HG03378 (cell line): ENCODE measurements at regions not wholly inside any gene's neighbourhood (a gene's known extent, or its start where the extent isn't known, plus 50 kb on each side); places are given as distances from the start of the nearest gene placed in this dataset.

Source experiments
- ATAC-seq: cut with Tn5 transposase; IDR thresholded peaks from one replicate; pipeline ENCODE4 v1.9.1; 2021; ENCODE audit warnings: mild to moderate bottlenecking, moderate library complexity; ENCODE audit not compliant: unreplicated experiment

- no peak for ATAC-seq
These were observed 506.1 kb upstream of the PROK2 start for GRCh38 chr3:72290859-72291638.

- no peak for ATAC-seq
These were observed 504.7 kb upstream of the PROK2 start for GRCh38 chr3:72289692-72290071.

- no peak for ATAC-seq
These were observed 504.2 kb upstream of the PROK2 start for GRCh38 chr3:72288955-72289691.

- ATAC-seq, result no peak
These were observed 503.0 kb upstream of the PROK2 start for GRCh38 chr3:72287956-72288355.

GRCh38 chr3:72285502-72285901 lies 500.6 kb upstream of the PROK2 start:
- ATAC-seq, result no peak

- no peak for ATAC-seq
These were observed 499.5 kb upstream of the PROK2 start for GRCh38 chr3:72284471-72284870.

- ATAC-seq, result no peak
These were observed 498.0 kb upstream of the PROK2 start for GRCh38 chr3:72282918-72283317.

- no peak for ATAC-seq
These were observed 496.6 kb upstream of the PROK2 start for GRCh38 chr3:72281551-72281950.

GRCh38 chr3:72280876-72281275 lies 495.9 kb upstream of the PROK2 start:
- no peak for ATAC-seq

GRCh38 chr3:72279631-72280041 lies 494.7 kb upstream of the PROK2 start:
- ATAC-seq, result no peak

GRCh38 chr3:72279068-72279604 lies 494.2 kb upstream of the PROK2 start:
- ATAC-seq, result no peak

- ATAC-seq, result no peak
These were observed 493.6 kb upstream of the PROK2 start for GRCh38 chr3:72278349-72279067.

- ATAC-seq, result no peak
These were observed 492.8 kb upstream of the PROK2 start for GRCh38 chr3:72277710-72278109.

GRCh38 chr3:72276806-72277205 lies 491.9 kb upstream of the PROK2 start:
- ATAC-seq, result no peak

- no peak for ATAC-seq
These were observed 490.4 kb upstream of the PROK2 start for GRCh38 chr3:72275331-72275751.

- ATAC-seq, result peak; percentile 53
These were observed 489.8 kb upstream of the PROK2 start for GRCh38 chr3:72274493-72275330.

- ATAC-seq, result no peak
These were observed 488.7 kb upstream of the PROK2 start for GRCh38 chr3:72273615-72274014.

- ATAC-seq, result no peak
These were observed 487.4 kb upstream of the PROK2 start for GRCh38 chr3:72272356-72272755.

- no peak for ATAC-seq
These were observed 487.0 kb upstream of the PROK2 start for GRCh38 chr3:72271923-72272322.

GRCh38 chr3:72271216-72271615 lies 486.3 kb upstream of the PROK2 start:
- ATAC-seq, result no peak

GRCh38 chr3:72270730-72271129 lies 485.8 kb upstream of the PROK2 start:
- no peak for ATAC-seq
